ENCODE measurements at regions not wholly inside any gene's neighbourhood (a gene's known extent, or its start where the extent isn't known, plus 50 kb on each side); places are given as distances from the start of the nearest gene placed in this dataset.

- H3K27me3 Mint-ChIP-seq (ENCODE audit: low read depth) = no peaks in the 10 kb centered on the region
- Histone ChIP-seq H4K8ac (replicated peaks; ENCODE audit: insufficient read length, low read depth, low read length) (no peak overlapping the region), H3T11ph (ENCODE audit: low read length) (no peak overlapping the region), H2AK5ac (ENCODE audit: insufficient read length, low read length) (no peak overlapping the region), H2BK20ac (ENCODE audit: low read depth, low read length, poor library complexity, severe bottlenecking) (no peak overlapping the region), H3K79me2 (ENCODE audit: insufficient read depth, low read length) (no peaks in the 10 kb centered on the region), H2BK15ac (ENCODE audit: low read depth, low read length) (no peak overlapping the region), H3K9me3 (ENCODE audit: control insufficient read depth, low read depth, low read length) (no peaks in the 10 kb centered on the region), H3K4me1 (ENCODE audit: insufficient read depth, low read length) (no peaks in the 10 kb centered on the region), H3K23me2 (ENCODE audit: insufficient read length, low read depth, low read length, poor library complexity, severe bottlenecking) (no peaks in the 10 kb centered on the region), H3K14ac (ENCODE audit: insufficient read depth, low read length) (no peak overlapping the region), H3K27ac (ENCODE audit: insufficient read length, low read depth, low read length) (no peak overlapping the region), H4K20me1 (ENCODE audit: control insufficient read depth, insufficient read depth, insufficient read length) (no peaks in the 10 kb centered on the region), H4K5ac (ENCODE audit: insufficient read length, low read depth, low read length) (no peak overlapping the region), H3K56ac (ENCODE audit: insufficient read length, low read depth, low read length) (no peak overlapping the region), H3K23ac (ENCODE audit: insufficient read length, low read depth, low read length) (no peak overlapping the region), H2BK120ac (ENCODE audit: low read depth, low read length, poor library complexity, severe bottlenecking) (no peak overlapping the region), H4K91ac (ENCODE audit: insufficient read length, low read depth, low read length) (no peak overlapping the region), H3K4ac (ENCODE audit: low read depth, low read length) (no peak overlapping the region), H3K9ac (ENCODE audit: extremely low read depth, insufficient read length, low read length) (no peak overlapping the region), H3K27me3 (ENCODE audit: insufficient read depth, low read length) (no peaks in the 10 kb centered on the region), H2BK5ac (ENCODE audit: insufficient read length, low read length) (no peak overlapping the region), H3K18ac (ENCODE audit: insufficient read length, low read depth, low read length) (no peak overlapping the region), H3K79me1 (ENCODE audit: insufficient read depth, low read depth, low read length, poor library complexity, severe bottlenecking) (no peaks in the 10 kb centered on the region), H2AFZ (ENCODE audit: low read length) (no peak overlapping the region), H2BK12ac (ENCODE audit: insufficient read length, low read depth, low read length) (no peak overlapping the region), H3K4me2 (ENCODE audit: insufficient read depth, insufficient read length, low read length) (no peak overlapping the region)
- no CpG with 5 or more reads among the region's 5 CpGs for WGBS (ENCODE audit: extremely low coverage, insufficient read length, low lambda C conversion rate)
- no peak overlapping the region for H3K27ac Mint-ChIP-seq
- H3K36me3 Mint-ChIP-seq (ENCODE audit: insufficient read depth in 1 of 3, low read depth in 3 of 3) = no peaks in the 10 kb centered on the region
- peaks cover 0 to 2% of the 10 kb centered on the region in 2 experiments; a peak in 1 of 4 replicates for H3K4me1 Mint-ChIP-seq
- H3K9me3 Mint-ChIP-seq = no peaks in the 10 kb centered on the region
- TF ChIP-seq CTCF (conservative IDR thresholded peaks at IDR 0.05) = no peak
- H3K4me3 Mint-ChIP-seq = no peak overlapping the region
- DNase-seq = no peak
Measured at GRCh38 chr7:19318287-19318686, 173.1 kb upstream of the FERD3L start.
